IMR-90 (cell line): ENCODE measurements at regions not wholly inside any gene's neighbourhood (a gene's known extent, or its start where the extent isn't known, plus 50 kb on each side); places are given as distances from the start of the nearest gene placed in this dataset.

Source experiments
- ATAC-seq: fragments of 200-7000 bp; cut with Tn5 transposase; 2 replicates; pipeline ENCODE4 v1.9.1; 2020; ENCODE audit warnings: low read depth, mild to moderate bottlenecking, moderate library complexity
- BruUV-seq: library from RNA; stranded (reverse); fragments of 400-500 nt; replicated peaks from 2 replicates; lab custom pipeline; 2021; lab: Mats Ljungman, UMichigan
- CTCF ChIA-PET: fragments of 300-600 bp; formaldehyde crosslinking; extraction: SDS; loops from one replicate; lab custom pipeline; 2021; ENCODE audit warnings: antibody characterized with exemption; lab: Yijun Ruan, JAX
- POLR2A ChIA-PET: fragments of 300-600 bp; sonication (Branson Sonifier 250); formaldehyde crosslinking; loops from one replicate; lab custom pipeline; 2022; ENCODE audit warnings: antibody characterized with exemption; ENCODE audit not compliant: unreplicated experiment; lab: Charles Lee
- DNase-seq: peaks from one replicate; pipeline ENCODE4 v3.0.0; 2013
- H2AFZ ChIP-seq: replicated peaks from 2 replicates; pipeline ENCODE3; 2013; ENCODE audit warnings: low read length, mild to moderate bottlenecking; ENCODE audit not compliant: poor library complexity
- H2AK5ac ChIP-seq: 2 replicates; pipeline ENCODE4 v1.6.1; 2013; ENCODE audit warnings: low read depth, low read length, inconsistent platforms
- H2AK9ac ChIP-seq: replicated peaks from 2 replicates; pipeline ENCODE3; 2013; ENCODE audit warnings: mild to moderate bottlenecking, low read depth, low read length, moderate library complexity; ENCODE audit not compliant: poor library complexity
- H2BK120ac ChIP-seq: 2 replicates; pipeline ENCODE4 v1.6.1; 2013; ENCODE audit warnings: low read depth, low read length, inconsistent platforms
- H2BK15ac ChIP-seq: 3 replicates; pipeline ENCODE4 v1.6.1; 2013; ENCODE audit warnings: low read depth, low read length, inconsistent platforms
- H2BK20ac ChIP-seq: 2 replicates; pipeline ENCODE4 v1.6.1; 2013; ENCODE audit warnings: low read depth, mild to moderate bottlenecking, inconsistent platforms, low read length, moderate library complexity
- H2BK5ac ChIP-seq: 2 replicates; pipeline ENCODE4 v1.6.1; 2013; ENCODE audit warnings: mild to moderate bottlenecking, low read depth, low read length, inconsistent platforms; ENCODE audit not compliant: poor library complexity, severe bottlenecking
- H3K14ac ChIP-seq: replicated peaks from 2 replicates; pipeline ENCODE4 v1.6.1; 2013; ENCODE audit warnings: low read depth, low read length, inconsistent platforms
- H3K18ac ChIP-seq: 2 replicates; pipeline ENCODE4 v1.6.1; 2013; ENCODE audit warnings: low read depth, low read length, control low read depth
- H3K23ac ChIP-seq: 2 replicates; pipeline ENCODE4 v1.6.1; 2013; ENCODE audit warnings: low read depth, low read length, inconsistent platforms
- H3K27ac ChIP-seq: 2 replicates; pipeline ENCODE4 v1.5.1; 2013; ENCODE audit warnings: mild to moderate bottlenecking, control low read depth, low read length; ENCODE audit not compliant: insufficient read depth
- H3K27me3 ChIP-seq: 2 replicates; pipeline ENCODE4 v1.6.1; 2013; ENCODE audit warnings: low read length; ENCODE audit not compliant: control insufficient read depth, insufficient read depth
- H3K36me3 ChIP-seq: 2 replicates; pipeline ENCODE4 v1.6.1; 2013; ENCODE audit warnings: low read length, mixed read lengths; ENCODE audit not compliant: control insufficient read depth, insufficient read depth
- H3K4ac ChIP-seq: 2 replicates; pipeline ENCODE4 v1.6.1; 2013; ENCODE audit warnings: low read depth, low read length, inconsistent platforms
- H3K4me1 ChIP-seq: 2 replicates; pipeline ENCODE4 v1.6.1; 2013; ENCODE audit warnings: low read length, mixed read lengths; ENCODE audit not compliant: control insufficient read depth, insufficient read depth
- H3K4me2 ChIP-seq: 2 replicates; pipeline ENCODE4 v1.6.1; 2013; ENCODE audit warnings: low read depth, mild to moderate bottlenecking, control low read depth, low read length, moderate library complexity
- H3K4me3 ChIP-seq: 2 replicates; pipeline ENCODE4 v1.5.1; 2013; ENCODE audit warnings: low read depth, mild to moderate bottlenecking, control low read depth, low read length, moderate library complexity; ENCODE audit not compliant: insufficient read depth
- H3K56ac ChIP-seq: 2 replicates; pipeline ENCODE4 v1.6.1; 2013; ENCODE audit warnings: low read length, inconsistent platforms; ENCODE audit not compliant: insufficient read depth; ENCODE audit errors: extremely low read depth
- H3K79me1 ChIP-seq, 2 experiments: 2 replicates each; pipeline ENCODE4 v1.6.1; 2013; ENCODE audit warnings: low read length in 2 of 2, inconsistent platforms in 1 of 2, low read depth in 1 of 2
- H3K9ac ChIP-seq: 2 replicates; pipeline ENCODE4 v1.6.1; 2013; ENCODE audit warnings: low read depth, low read length, control low read depth
- H3K9me1 ChIP-seq: 2 replicates; pipeline ENCODE4 v1.6.1; 2013; ENCODE audit warnings: low read length, inconsistent platforms; ENCODE audit not compliant: insufficient read depth
- H3K9me3 ChIP-seq: 2 replicates; pipeline ENCODE4 v1.6.1; 2013; ENCODE audit warnings: low read length; ENCODE audit not compliant: control insufficient read depth, insufficient read depth
- H4K20me1 ChIP-seq: 2 replicates; pipeline ENCODE4 v1.6.1; 2013; ENCODE audit warnings: low read length, inconsistent platforms; ENCODE audit not compliant: insufficient read depth
- H4K5ac ChIP-seq: 2 replicates; pipeline ENCODE4 v1.6.1; 2013; ENCODE audit warnings: mild to moderate bottlenecking, low read depth, low read length, control low read depth
- H4K8ac ChIP-seq, 2 experiments: 2 replicates each; pipeline ENCODE4 v1.6.1; 2013; ENCODE audit warnings: low read depth in 2 of 2, low read length in 2 of 2, control low read depth in 1 of 2, inconsistent platforms in 1 of 2
- H4K91ac ChIP-seq: 2 replicates; pipeline ENCODE4 v1.6.1; 2013; ENCODE audit warnings: low read depth, low read length, inconsistent platforms; ENCODE audit not compliant: insufficient read depth
- BHLHE40 ChIP-seq: fragments of 150-350 bp; IDR thresholded peaks from 2 replicates; pipeline ENCODE4 v1.6.1; 2016; ENCODE audit warnings: mild to moderate bottlenecking, low read depth, low read length
- CEBPB ChIP-seq: IDR thresholded peaks from 2 replicates; pipeline ENCODE4 v1.6.1; 2012; ENCODE audit warnings: low read depth, low read length, improper control_type of control experiment
- CHD1 ChIP-seq: IDR thresholded peaks from 2 replicates; pipeline ENCODE4 v1.6.1; 2012; ENCODE audit warnings: low read depth, low read length, improper control_type of control experiment
- FOS ChIP-seq: fragments of 150-350 bp; IDR thresholded peaks from 2 replicates; pipeline ENCODE4 v1.6.1; 2016; ENCODE audit warnings: low read depth, low read length
- MAFK ChIP-seq: IDR thresholded peaks from 2 replicates; pipeline ENCODE4 v1.6.1; 2012; ENCODE audit warnings: low read depth, low read length, improper control_type of control experiment
- MAZ ChIP-seq: IDR thresholded peaks from 2 replicates; pipeline ENCODE4 v1.6.1; 2012; ENCODE audit warnings: low read depth, mild to moderate bottlenecking, low read length, improper control_type of control experiment, moderate library complexity, borderline replicate concordance
- MXI1 ChIP-seq: IDR thresholded peaks from 2 replicates; pipeline ENCODE4 v1.6.1; 2012; ENCODE audit warnings: low read depth, mild to moderate bottlenecking, low read length, moderate library complexity, borderline replicate concordance
- NFE2L2 ChIP-seq: fragments of 150-350 bp; IDR thresholded peaks from 2 replicates; pipeline ENCODE4 v1.6.1; 2016; ENCODE audit warnings: low read depth, mild to moderate bottlenecking, low read length
- POLR2A ChIP-seq: IDR thresholded peaks from 2 replicates; pipeline ENCODE4 v1.6.1; 2012; ENCODE audit warnings: mild to moderate bottlenecking, low read depth, low read length
- RAD21 ChIP-seq: IDR thresholded peaks from 2 replicates; pipeline ENCODE4 v1.6.1; 2012; ENCODE audit warnings: low read length, improper control_type of control experiment
- RCOR1 ChIP-seq: IDR thresholded peaks from 2 replicates; pipeline ENCODE4 v1.6.1; 2012; ENCODE audit warnings: mild to moderate bottlenecking, low read length, improper control_type of control experiment; ENCODE audit not compliant: insufficient replicate concordance
- RFX5 ChIP-seq: IDR thresholded peaks from 2 replicates; pipeline ENCODE4 v1.8.0; 2012; ENCODE audit warnings: low read depth, mild to moderate bottlenecking, low read length, moderate library complexity
- SMC3 ChIP-seq: fragments of 150-350 bp; IDR thresholded peaks from 2 replicates; pipeline ENCODE4 v1.6.1; 2016; ENCODE audit warnings: low read depth, mild to moderate bottlenecking, antibody characterized with exemption, low read length, moderate library complexity
- dilution Hi-C: fragments of 300-500 bp; cut with HindIII; formaldehyde crosslinking; loops from one replicate; pipeline ENCODE4 v1.14.3; 2018; ENCODE audit warnings: low sequenced_read_pairs; ENCODE audit not compliant: unreplicated experiment
- in situ Hi-C: fragments of 300-500 bp; cut with MboI; formaldehyde crosslinking; loops from 3 replicates; pipeline ENCODE4 v1.14.3; 2019; ENCODE audit warnings: low sequenced_read_pairs, inconsistent platforms, mixed read lengths
- intact Hi-C: fragments of 100-400 bp; cut with micrococcal nuclease; formaldehyde crosslinking; loops from 2 replicates; pipeline ENCODE4 v1.10.0; 2022
- TF ChIP-seq, protein P1 (sequence below): conservative IDR thresholded peaks from 2 replicates; pipeline ENCODE4 v1.5.1; 2012; ENCODE audit warnings: mild to moderate bottlenecking, low read depth, low read length, improper control_type of control experiment
- TF ChIP-seq, protein P2 (sequence below): fragments of 150-350 bp; IDR thresholded peaks from 2 replicates; pipeline ENCODE4 v1.6.1; 2016; ENCODE audit warnings: low read depth, mild to moderate bottlenecking, low read length, moderate library complexity, borderline replicate concordance
- TF ChIP-seq, protein P3 (sequence below): fragments of 150-350 bp; IDR thresholded peaks from 2 replicates; pipeline ENCODE4 v1.6.1; 2017; ENCODE audit warnings: mild to moderate bottlenecking, antibody characterized with exemption, low read length, low read depth

DNA sequence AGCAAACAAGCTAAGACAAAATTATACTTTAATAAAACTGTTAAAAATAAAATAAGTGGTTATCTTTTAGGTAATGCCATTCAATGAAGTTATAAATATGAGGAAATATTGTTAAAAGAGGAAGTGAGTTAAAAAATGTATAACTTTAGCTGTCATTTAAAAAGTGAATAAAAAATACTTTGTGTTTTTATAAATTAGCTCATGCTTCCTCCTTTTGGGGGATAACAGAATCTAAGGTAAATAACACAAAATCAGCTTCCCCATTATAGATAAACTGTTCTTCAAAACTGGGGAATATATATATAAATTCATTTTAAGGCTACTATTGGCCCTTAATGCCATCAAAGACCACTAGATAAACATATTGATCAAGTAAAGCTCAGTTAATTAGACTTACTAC is 113.7 kb upstream of the AADACL2 start:
- Histone ChIP-seq H3K56ac (no peak overlapping the region), H2AK9ac (no peak overlapping the region), H3K9ac (no peak overlapping the region), H4K91ac (no peak overlapping the region), H2AK5ac (no peak overlapping the region), H3K27me3 (no peaks in the 10 kb centered on the region), H3K4ac (no peak overlapping the region), H2AFZ (no peak overlapping the region), H2BK15ac (no peak overlapping the region), H3K9me3 (no peaks in the 10 kb centered on the region), H3K4me2 (no peak overlapping the region), H2BK120ac (no peak overlapping the region), H3K27ac (no peak overlapping the region), H2BK20ac (no peak overlapping the region), H3K14ac (no peak overlapping the region), H4K20me1 (no peaks in the 10 kb centered on the region), H3K18ac (no peak overlapping the region), H3K23ac (no peak overlapping the region), H3K4me1 (no peaks in the 10 kb centered on the region), H3K79me1 (no peaks in the 10 kb centered on the region), H2BK5ac (no peak overlapping the region), H4K5ac (no peak overlapping the region), H3K9me1 (no peaks in the 10 kb centered on the region), H3K4me3 (no peak overlapping the region), H4K8ac (no peak overlapping the region), H3K36me3 (no peaks in the 10 kb centered on the region)
- POLR2A ChIA-PET = interaction anchor here (0.6 kb wide), 1 partner anchor 10 kb away, joined by 3 read pairs; no protein-coding TSS in a partner anchor
- intact Hi-C loops = no loop called here
- DNase-seq (no peak), ATAC-seq (no peak)
- TF ChIP-seq RCOR1 = no peak
- TF ChIP-seq, protein P1, sequence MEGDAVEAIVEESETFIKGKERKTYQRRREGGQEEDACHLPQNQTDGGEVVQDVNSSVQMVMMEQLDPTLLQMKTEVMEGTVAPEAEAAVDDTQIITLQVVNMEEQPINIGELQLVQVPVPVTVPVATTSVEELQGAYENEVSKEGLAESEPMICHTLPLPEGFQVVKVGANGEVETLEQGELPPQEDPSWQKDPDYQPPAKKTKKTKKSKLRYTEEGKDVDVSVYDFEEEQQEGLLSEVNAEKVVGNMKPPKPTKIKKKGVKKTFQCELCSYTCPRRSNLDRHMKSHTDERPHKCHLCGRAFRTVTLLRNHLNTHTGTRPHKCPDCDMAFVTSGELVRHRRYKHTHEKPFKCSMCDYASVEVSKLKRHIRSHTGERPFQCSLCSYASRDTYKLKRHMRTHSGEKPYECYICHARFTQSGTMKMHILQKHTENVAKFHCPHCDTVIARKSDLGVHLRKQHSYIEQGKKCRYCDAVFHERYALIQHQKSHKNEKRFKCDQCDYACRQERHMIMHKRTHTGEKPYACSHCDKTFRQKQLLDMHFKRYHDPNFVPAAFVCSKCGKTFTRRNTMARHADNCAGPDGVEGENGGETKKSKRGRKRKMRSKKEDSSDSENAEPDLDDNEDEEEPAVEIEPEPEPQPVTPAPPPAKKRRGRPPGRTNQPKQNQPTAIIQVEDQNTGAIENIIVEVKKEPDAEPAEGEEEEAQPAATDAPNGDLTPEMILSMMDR = no peak
- no peak for TF ChIP-seq MXI1
- TF ChIP-seq RAD21 = no peak
- TF ChIP-seq NFE2L2 = no peak
- TF ChIP-seq POLR2A = no peak
- no peak for TF ChIP-seq CHD1
- TF ChIP-seq RFX5 = no peak
- TF ChIP-seq MAFK = no peak
- TF ChIP-seq, protein P2, sequence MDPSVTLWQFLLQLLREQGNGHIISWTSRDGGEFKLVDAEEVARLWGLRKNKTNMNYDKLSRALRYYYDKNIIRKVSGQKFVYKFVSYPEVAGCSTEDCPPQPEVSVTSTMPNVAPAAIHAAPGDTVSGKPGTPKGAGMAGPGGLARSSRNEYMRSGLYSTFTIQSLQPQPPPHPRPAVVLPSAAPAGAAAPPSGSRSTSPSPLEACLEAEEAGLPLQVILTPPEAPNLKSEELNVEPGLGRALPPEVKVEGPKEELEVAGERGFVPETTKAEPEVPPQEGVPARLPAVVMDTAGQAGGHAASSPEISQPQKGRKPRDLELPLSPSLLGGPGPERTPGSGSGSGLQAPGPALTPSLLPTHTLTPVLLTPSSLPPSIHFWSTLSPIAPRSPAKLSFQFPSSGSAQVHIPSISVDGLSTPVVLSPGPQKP = no peak
- no peak for TF ChIP-seq CEBPB
- TF ChIP-seq, protein P3, sequence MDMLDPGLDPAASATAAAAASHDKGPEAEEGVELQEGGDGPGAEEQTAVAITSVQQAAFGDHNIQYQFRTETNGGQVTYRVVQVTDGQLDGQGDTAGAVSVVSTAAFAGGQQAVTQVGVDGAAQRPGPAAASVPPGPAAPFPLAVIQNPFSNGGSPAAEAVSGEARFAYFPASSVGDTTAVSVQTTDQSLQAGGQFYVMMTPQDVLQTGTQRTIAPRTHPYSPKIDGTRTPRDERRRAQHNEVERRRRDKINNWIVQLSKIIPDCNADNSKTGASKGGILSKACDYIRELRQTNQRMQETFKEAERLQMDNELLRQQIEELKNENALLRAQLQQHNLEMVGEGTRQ = no peak
- no peak for TF ChIP-seq FOS
- TF ChIP-seq MAZ = no peak
- TF ChIP-seq SMC3 = no peak
- no peak for TF ChIP-seq BHLHE40
- CTCF ChIA-PET = interaction anchor here (1.5 kb wide), 1 partner anchor 11 kb away, joined by 6 read pairs; no protein-coding TSS in a partner anchor
- dilution Hi-C loops = no loop called here
- BruUV-seq = no TSS peak
- in situ Hi-C loops = no loop called here
